ENCODE measurements at regions not wholly inside any gene's neighbourhood (a gene's known extent, or its start where the extent isn't known, plus 50 kb on each side); places are given as distances from the start of the nearest gene placed in this dataset.
"Not testable (repeated sequence)": the region's sequence is repeated elsewhere in the genome, so short reads cannot be mapped to it uniquely, and the experiment has no call there.

DNA sequence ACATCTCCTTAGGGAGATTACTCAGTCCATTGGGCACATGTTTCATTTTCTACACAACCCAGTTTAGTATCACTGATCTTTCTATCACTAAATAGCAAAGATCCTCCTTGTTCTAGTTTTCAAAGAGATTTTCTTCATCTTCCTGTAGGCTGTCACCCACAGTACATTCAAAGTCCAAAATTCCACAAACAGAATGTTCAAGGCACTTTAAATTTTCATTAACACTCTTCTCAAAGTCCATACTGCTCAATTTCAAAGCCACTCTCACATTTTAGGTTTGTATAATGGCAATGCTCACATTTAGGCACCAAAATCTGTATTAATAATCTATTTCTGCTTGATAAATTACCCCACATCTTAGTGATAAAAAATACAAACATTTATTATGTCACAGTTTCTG, 152.8 kb downstream of the FSIP2 start:
- DNase-seq = no peak

DNA sequence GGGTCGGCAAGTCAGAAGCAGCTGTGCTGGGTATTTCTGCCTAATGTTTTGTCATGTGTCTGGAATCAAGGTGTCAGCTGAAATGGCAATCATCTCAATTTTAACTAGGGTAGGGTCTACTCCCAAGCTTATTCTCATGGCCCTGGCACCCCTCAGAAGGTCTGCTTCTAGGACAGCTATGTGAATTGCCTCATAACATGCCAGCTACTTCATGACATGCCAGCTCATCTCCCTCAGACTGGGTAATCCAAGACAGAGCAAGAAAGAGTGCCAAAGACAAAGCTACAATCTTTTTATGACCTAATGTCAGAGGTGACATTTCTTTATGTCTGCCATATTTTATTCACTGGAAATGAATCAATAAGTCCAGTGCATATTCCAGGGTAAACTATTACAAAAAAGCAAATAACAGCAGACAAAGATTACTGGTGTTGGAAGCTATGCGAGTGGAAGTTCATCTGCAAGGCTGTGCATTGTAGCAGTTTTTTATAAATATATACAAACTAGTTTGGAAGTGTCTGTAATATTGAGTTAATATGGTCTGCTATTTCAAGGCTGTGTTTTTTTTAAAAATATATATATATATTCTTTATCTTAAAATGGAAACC, 153.3 kb downstream of the FSIP2 start:
- no peak for DNase-seq

DNA sequence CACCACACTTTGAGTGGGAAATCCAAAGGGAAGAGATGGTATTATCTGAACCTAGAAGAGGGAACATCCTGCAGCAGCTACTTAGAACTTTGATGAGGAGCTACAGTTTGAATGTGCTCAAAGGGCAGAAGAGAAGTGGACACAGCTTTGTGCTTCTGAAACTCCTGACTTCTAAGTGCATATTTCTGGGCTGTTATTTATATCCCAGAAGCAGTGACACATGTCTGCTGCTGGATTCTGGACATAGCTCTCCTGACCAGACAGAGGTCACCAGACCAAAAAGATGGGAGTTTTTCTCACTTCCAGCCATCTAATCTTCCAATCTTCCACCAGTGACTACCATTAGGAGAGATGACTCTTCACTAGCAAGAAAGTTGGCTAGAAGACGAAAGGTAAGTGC, 153.9 kb downstream of the FSIP2 start:
- DNase-seq = no peak

DNA sequence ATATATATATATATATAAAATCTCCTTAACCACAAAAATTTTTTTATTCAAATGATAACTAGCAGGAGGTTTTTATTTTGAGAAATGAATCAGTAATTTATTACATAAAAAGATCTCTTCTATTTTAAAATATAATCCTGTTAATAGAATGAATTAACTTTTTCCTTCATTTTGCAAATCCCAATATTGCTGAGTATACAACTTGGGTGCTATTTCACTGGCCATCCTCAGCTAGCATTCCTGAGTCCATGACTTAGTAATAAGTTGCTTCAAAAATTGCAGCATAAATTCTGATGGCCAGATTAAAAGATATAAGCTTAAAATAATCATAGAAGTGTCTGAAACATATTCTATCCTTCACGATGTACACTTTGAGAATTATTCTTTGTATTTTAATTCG, 155.6 kb downstream of the FSIP2 start:
- DNase-seq = no peak

- no peak for DNase-seq
Observed at GRCh38 chr2:185895828-185896693, 157.5 kb downstream of the FSIP2 start.

- DNase-seq = no peak
Observed at GRCh38 chr2:185899366-185899765, 160.8 kb downstream of the FSIP2 start.

- DNase-seq = no peak
Observed at GRCh38 chr2:185919155-185919554, 180.6 kb downstream of the FSIP2 start.

DNA sequence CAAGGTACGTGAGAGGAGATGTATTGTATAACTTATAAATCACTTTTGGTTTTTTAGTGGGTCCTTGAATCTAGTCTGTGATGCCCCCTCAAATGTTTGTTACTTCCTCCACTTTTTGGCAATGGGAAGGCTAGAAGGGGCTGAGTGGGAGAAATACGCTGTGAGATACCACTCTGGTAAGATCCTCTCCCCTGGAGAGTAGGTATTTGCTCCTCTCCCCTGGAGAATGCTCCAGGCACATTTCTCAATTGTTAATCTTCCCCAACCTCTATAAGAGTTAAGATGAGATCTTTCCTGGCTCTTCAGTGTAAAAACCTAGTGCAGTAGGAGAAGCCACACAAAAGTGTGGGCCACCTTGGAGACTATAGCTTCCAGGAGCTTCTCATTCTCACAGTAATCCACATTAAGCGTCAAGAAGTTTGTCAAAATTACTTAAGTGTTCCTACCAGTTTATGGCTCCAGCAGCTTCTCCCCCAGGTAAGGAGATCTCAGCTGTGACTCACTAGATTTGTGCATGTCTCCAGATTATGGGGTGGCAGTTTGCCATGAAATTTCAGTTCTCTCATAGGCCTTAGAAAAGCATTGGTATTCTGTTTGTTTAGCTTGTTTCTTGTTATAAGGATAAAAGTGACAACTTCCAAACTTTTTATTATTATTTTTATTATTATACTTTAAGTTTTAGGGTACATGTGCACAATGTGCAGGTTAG, 182.6 kb downstream of the FSIP2 start:
- DNase-seq = no peak

- no peak for DNase-seq
Observed at GRCh38 chr2:185934232-185934631, 195.6 kb downstream of the FSIP2 start.

- no peak for DNase-seq
Observed at GRCh38 chr2:185939858-185940257, 201.3 kb downstream of the FSIP2 start.

DNA sequence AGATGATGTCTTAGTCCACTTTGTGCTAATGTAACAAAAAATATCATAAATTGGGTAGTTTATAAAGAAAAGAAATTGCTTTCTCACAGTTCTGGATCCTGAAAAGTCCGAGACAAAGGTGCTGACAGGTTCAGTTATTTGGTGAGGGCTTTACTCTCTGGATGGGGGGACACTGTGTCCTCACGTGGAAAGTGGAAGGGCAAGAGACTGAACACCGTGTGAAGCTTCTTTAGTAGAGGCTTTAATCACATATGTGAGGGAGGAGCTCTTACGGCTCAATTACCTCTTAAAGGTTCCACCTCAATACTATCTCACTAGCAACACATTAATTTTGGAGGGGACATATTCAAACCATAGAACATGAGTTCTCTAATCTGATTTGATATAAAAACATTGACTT, 204.3 kb downstream of the FSIP2 start:
- no peak for DNase-seq

DNA sequence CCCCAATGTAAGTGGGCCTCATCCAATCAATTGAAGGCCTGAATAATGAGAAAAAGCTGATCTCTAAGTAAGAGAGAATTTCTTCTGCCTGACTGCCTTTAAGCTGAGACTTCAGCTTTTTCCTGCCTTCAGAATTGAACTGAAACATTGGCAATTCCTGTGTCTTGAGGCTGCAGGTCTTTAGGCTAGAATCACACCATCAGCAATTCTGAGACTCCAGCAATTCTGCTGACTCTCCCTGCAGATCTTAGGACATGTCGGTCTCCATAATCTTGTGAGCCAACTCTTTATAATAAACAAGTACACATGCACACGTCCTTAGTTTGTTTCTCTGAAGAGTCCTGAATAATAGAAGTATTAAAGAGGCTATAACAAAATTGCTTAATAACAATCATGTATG, 209.1 kb downstream of the FSIP2 start:
- no peak for DNase-seq

- no peak for DNase-seq
Observed at GRCh38 chr2:185952100-185952499, 213.5 kb downstream of the FSIP2 start.

- DNase-seq = no peak
Observed at GRCh38 chr2:185954389-185954788, 215.8 kb downstream of the FSIP2 start.

DNA sequence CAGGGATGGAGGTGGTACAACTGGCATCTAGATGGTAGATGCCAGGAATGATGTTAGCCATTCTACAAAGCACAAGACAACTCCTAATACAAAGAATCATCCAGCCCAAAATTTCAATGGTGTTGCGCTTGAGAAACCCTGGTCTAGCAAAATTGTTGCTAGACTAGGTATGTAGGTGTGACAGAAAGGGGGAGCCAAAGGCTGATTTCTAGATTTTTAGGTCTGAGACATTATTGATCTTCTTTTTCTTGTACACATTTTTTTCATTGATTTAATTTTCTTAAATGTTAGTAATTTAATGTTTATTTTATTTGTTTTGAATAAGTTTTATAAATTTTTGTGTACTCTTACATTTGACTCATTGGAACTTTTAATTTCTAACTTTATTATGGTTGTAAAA, 216.4 kb downstream of the FSIP2 start:
- DNase-seq = no peak

GRCh38 chr2:185967335-185967734, 228.7 kb downstream of the FSIP2 start:
- DNase-seq = no peak

DNA sequence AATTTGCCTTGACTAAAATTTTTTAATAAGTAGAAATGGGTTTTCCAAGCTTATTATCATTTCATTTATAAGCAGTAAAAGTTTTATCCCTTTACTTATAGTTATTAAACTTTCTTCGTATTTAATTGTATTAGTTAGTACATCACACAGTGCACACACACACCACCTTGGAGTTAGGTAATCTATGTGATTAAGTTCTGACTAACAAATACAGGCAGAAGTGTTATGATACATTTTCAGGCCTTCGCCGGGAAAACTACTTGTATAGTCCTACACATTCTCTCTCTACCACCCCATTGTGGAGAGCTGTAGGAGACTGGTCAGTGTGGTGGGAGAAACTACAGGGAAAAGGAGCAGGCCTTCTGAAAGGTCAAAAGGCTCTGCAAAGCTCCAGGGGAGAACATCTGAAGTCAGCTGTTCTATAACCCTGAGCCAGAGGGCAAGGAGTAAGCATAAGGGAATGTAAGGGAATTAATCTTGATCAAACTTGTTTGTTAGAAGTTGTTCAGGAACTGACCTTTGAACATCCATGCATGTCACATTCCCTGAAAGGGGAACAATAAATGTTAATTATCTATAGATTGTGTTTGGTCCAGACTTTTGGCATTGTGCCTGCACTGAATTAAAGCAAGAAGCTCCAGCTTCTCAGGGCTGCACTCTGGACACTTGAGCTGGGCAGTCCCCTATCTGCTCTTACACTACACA, 231.7 kb downstream of the FSIP2 start:
- no peak for DNase-seq

GRCh38 chr2:185978634-185979407, 240.2 kb downstream of the FSIP2 start:
- no peak for DNase-seq

DNA sequence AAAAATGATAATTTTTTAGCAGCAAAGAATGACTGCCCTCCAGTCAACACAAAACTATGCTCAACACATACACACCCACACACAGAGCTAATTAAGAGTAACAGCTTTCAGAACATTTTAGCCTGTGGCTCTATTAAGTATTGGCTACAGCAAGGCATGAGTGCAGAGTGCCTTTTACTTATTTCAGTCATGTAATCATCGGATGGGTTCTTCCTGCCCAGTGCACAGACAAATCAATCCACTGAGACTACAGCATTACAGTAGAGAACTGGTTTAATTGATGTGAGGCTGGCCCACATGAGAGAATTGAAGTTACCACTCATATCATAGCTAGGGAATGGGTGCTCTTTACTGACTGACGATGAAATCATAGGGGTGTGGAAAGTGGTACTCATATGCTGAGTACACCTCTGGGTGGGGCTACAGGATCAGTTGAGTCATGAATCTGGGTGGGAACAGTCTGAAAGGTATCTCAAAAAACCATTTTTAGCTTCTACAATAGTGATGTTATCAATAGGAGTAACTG, 241.0 kb downstream of the FSIP2 start:
- peak; percentile 2 for DNase-seq

DNA sequence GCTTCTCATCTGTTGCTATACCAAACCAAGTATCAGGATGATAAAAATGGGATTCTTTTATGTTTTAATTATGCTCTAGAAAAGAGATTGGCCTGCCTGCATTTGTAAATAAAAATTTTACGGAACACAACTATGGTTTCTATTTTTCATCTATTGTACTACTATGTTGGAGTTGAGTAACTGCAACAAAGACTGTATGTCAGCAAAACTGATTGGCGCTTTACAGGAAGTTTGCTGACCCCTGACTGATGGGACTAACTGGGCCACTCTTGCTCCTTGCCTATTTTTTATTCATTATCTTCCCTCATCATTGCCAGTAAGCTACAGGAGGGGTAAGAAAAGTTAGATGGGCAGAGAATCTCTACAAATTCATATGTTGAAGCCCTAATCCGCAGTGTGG, 242.3 kb downstream of the FSIP2 start:
- no peak for DNase-seq

GRCh38 chr2:185984670-185985069, 246.1 kb downstream of the FSIP2 start:
- DNase-seq = no peak

- DNase-seq = not testable (repeated sequence)
Observed at GRCh38 chr2:185988907-185989306, 250.3 kb downstream of the FSIP2 start.
